ENCODE measurements at regions not wholly inside any gene's neighbourhood (a gene's known extent, or its start where the extent isn't known, plus 50 kb on each side); places are given as distances from the start of the nearest gene placed in this dataset.

- Histone ChIP-seq H3K9me2 (ENCODE audit: low read depth, low read length) (no peaks in the 10 kb centered on the region), H3K4me3 (ENCODE audit: low read depth, low read length, poor library complexity, severe bottlenecking) (no peak overlapping the region), H3K27ac (ENCODE audit: low read depth, low read length, poor library complexity, severe bottlenecking) (no peak overlapping the region), H3K9ac (ENCODE audit: low read length) (no peak overlapping the region), H3K79me2 (ENCODE audit: insufficient read depth, low read length) (no peaks in the 10 kb centered on the region), H2AFZ (ENCODE audit: low read length) (no peak overlapping the region), H3K4me2 (ENCODE audit: low read length) (no peak overlapping the region), H4K20me1 (ENCODE audit: insufficient read depth, low read length) (no peaks in the 10 kb centered on the region), H3K4me1 (ENCODE audit: insufficient read depth, low read length, severe bottlenecking) (no peaks in the 10 kb centered on the region), H3F3A (ENCODE audit: insufficient read depth, low read length) (no peaks in the 10 kb centered on the region), H3K27me3 (ENCODE audit: insufficient read depth, low read length) (no peaks in the 10 kb centered on the region), H3K36me3 (ENCODE audit: insufficient read depth, low read length) (no peaks in the 10 kb centered on the region), H3K9me3 (ENCODE audit: low read length) (no peaks in the 10 kb centered on the region)
- TF ChIP-seq EZH2 (IDR thresholded peaks at IDR 0.05; ENCODE audit: borderline replicate concordance, low read length) = no peak
- no peak for TF ChIP-seq CTCF (IDR thresholded peaks at IDR 0.05; ENCODE audit: low read length)
These were observed 85.0 kb upstream of the BMP5 start for GRCh38 chr6:55960344-55960743.

GRCh38 chr6:55958790-55959189 is 83.4 kb upstream of the BMP5 start:
- no peak overlapping the region for H3K4me3 ChIP-seq (ENCODE audit: low read depth, low read length, poor library complexity, severe bottlenecking)

GRCh38 chr6:55957961-55958422 is 82.6 kb upstream of the BMP5 start:
- no peak overlapping the region for H3K9ac ChIP-seq (ENCODE audit: low read length)
- TF ChIP-seq EZH2 (IDR thresholded peaks at IDR 0.05; ENCODE audit: borderline replicate concordance, low read length) (no peak), CTCF (IDR thresholded peaks at IDR 0.05; ENCODE audit: low read length) (no peak)
- no peaks in the 10 kb centered on the region for H3K4me1 ChIP-seq (ENCODE audit: insufficient read depth, low read length, severe bottlenecking)
- H4K20me1 ChIP-seq (ENCODE audit: insufficient read depth, low read length) = no peaks in the 10 kb centered on the region
- H3K4me3 ChIP-seq (ENCODE audit: low read depth, low read length, poor library complexity, severe bottlenecking) = no peak overlapping the region
- no peaks in the 10 kb centered on the region for H3K9me3 ChIP-seq (ENCODE audit: low read length)
- no peaks in the 10 kb centered on the region for H3K9me2 ChIP-seq (ENCODE audit: low read depth, low read length)
- no peaks in the 10 kb centered on the region for H3F3A ChIP-seq (ENCODE audit: insufficient read depth, low read length)
- H3K27ac ChIP-seq (ENCODE audit: low read depth, low read length, poor library complexity, severe bottlenecking) = no peak overlapping the region
- H3K36me3 ChIP-seq (ENCODE audit: insufficient read depth, low read length) = no peaks in the 10 kb centered on the region
- H3K4me2 ChIP-seq (ENCODE audit: low read length) = no peak overlapping the region
- H3K27me3 ChIP-seq (ENCODE audit: insufficient read depth, low read length) = no peaks in the 10 kb centered on the region
- no peaks in the 10 kb centered on the region for H3K79me2 ChIP-seq (ENCODE audit: insufficient read depth, low read length)
- no peak overlapping the region for H2AFZ ChIP-seq (ENCODE audit: low read length)

More at GRCh38 chr6:55958790-55959189, 83.4 kb upstream of the BMP5 start:
- Histone ChIP-seq H4K20me1 (ENCODE audit: insufficient read depth, low read length) (no peaks in the 10 kb centered on the region), H3K27ac (ENCODE audit: low read depth, low read length, poor library complexity, severe bottlenecking) (no peak overlapping the region), H3K9me2 (ENCODE audit: low read depth, low read length) (no peaks in the 10 kb centered on the region), H3K9me3 (ENCODE audit: low read length) (no peaks in the 10 kb centered on the region), H3F3A (ENCODE audit: insufficient read depth, low read length) (no peaks in the 10 kb centered on the region), H3K9ac (ENCODE audit: low read length) (no peak overlapping the region), H3K36me3 (ENCODE audit: insufficient read depth, low read length) (no peaks in the 10 kb centered on the region), H3K27me3 (ENCODE audit: insufficient read depth, low read length) (no peaks in the 10 kb centered on the region), H3K79me2 (ENCODE audit: insufficient read depth, low read length) (no peaks in the 10 kb centered on the region), H2AFZ (ENCODE audit: low read length) (no peak overlapping the region), H3K4me1 (ENCODE audit: insufficient read depth, low read length, severe bottlenecking) (no peaks in the 10 kb centered on the region), H3K4me2 (ENCODE audit: low read length) (no peak overlapping the region)
- TF ChIP-seq CTCF (IDR thresholded peaks at IDR 0.05; ENCODE audit: low read length) = no peak
- TF ChIP-seq EZH2 (IDR thresholded peaks at IDR 0.05; ENCODE audit: borderline replicate concordance, low read length) = no peak
